ENCODE measurements at regions not wholly inside any gene's neighbourhood (a gene's known extent, or its start where the extent isn't known, plus 50 kb on each side); places are given as distances from the start of the nearest gene placed in this dataset.

GRCh38 chr4:35252866-35253265 lies 991.4 kb downstream of the ARAP2 start:
- CTCF ChIA-PET = no interaction called here

GRCh38 chr4:35253331-35253730 lies 991.0 kb downstream of the ARAP2 start:
- CTCF ChIA-PET = no interaction called here
- BruUV-seq (replicated peaks) = no TSS peak
- Mint-ChIP-seq H3K27me3 (ENCODE audit: unreplicated experiment) (no peaks in the 10 kb centered on the region), H3K36me3 (ENCODE audit: insufficient read depth, unreplicated experiment) (no peaks in the 10 kb centered on the region), H3K9me3 (ENCODE audit: low read depth, unreplicated experiment) (peaks cover 8% of the 10 kb centered on the region), H3K4me1 (ENCODE audit: low read depth, unreplicated experiment) (no peaks in the 10 kb centered on the region), H3K27ac (ENCODE audit: unreplicated experiment) (no peak overlapping the region), H3K4me3 (ENCODE audit: low read depth, unreplicated experiment) (no peak overlapping the region)
- DNase-seq = no peak
- intact Hi-C loops (cut with micrococcal nuclease; ENCODE audit: unreplicated experiment) = no loop called here
- TF ChIP-seq CTCF (IDR thresholded peaks at IDR 0.05; ENCODE audit: unreplicated experiment) = no peak

More at GRCh38 chr4:35252866-35253265, 991.4 kb downstream of the ARAP2 start:
- H3K36me3 Mint-ChIP-seq (ENCODE audit: insufficient read depth, unreplicated experiment) = no peaks in the 10 kb centered on the region
- H3K4me3 Mint-ChIP-seq (ENCODE audit: low read depth, unreplicated experiment) = no peak overlapping the region
- intact Hi-C loops (cut with micrococcal nuclease; ENCODE audit: unreplicated experiment) = no loop called here
- BruUV-seq (replicated peaks) = no TSS peak
- DNase-seq = no peak
- no peaks in the 10 kb centered on the region for H3K4me1 Mint-ChIP-seq (ENCODE audit: low read depth, unreplicated experiment)
- no peak overlapping the region for H3K27ac Mint-ChIP-seq (ENCODE audit: unreplicated experiment)
- no peaks in the 10 kb centered on the region for H3K27me3 Mint-ChIP-seq (ENCODE audit: unreplicated experiment)
- TF ChIP-seq CTCF (IDR thresholded peaks at IDR 0.05; ENCODE audit: unreplicated experiment) = no peak
- H3K9me3 Mint-ChIP-seq (ENCODE audit: low read depth, unreplicated experiment) = peaks cover 8% of the 10 kb centered on the region

- H3K9me3 Mint-ChIP-seq (ENCODE audit: low read depth, unreplicated experiment) = peaks cover 4% of the 10 kb centered on the region
- H3K36me3 Mint-ChIP-seq (ENCODE audit: insufficient read depth, unreplicated experiment) = no peaks in the 10 kb centered on the region
- CTCF ChIA-PET = no interaction called here
- no peaks in the 10 kb centered on the region for H3K4me1 Mint-ChIP-seq (ENCODE audit: low read depth, unreplicated experiment)
- no peak overlapping the region for H3K27ac Mint-ChIP-seq (ENCODE audit: unreplicated experiment)
- H3K27me3 Mint-ChIP-seq (ENCODE audit: unreplicated experiment) = no peaks in the 10 kb centered on the region
- BruUV-seq (replicated peaks) = no TSS peak
- TF ChIP-seq CTCF (IDR thresholded peaks at IDR 0.05; ENCODE audit: unreplicated experiment) = no peak
- intact Hi-C loops (cut with micrococcal nuclease; ENCODE audit: unreplicated experiment) = no loop called here
- DNase-seq = no peak
- no peak overlapping the region for H3K4me3 Mint-ChIP-seq (ENCODE audit: low read depth, unreplicated experiment)
These were observed 957.9 kb downstream of the ARAP2 start for GRCh38 chr4:35286434-35286833.

GRCh38 chr4:35300996-35301774 lies 943.1 kb downstream of the ARAP2 start:
- H3K4me3 Mint-ChIP-seq (ENCODE audit: low read depth, unreplicated experiment) = no peak overlapping the region
- DNase-seq = no peak
- BruUV-seq (replicated peaks) = no TSS peak
- H3K27ac Mint-ChIP-seq (ENCODE audit: unreplicated experiment) = no peak overlapping the region
- CTCF ChIA-PET = no interaction called here
- no peaks in the 10 kb centered on the region for H3K27me3 Mint-ChIP-seq (ENCODE audit: unreplicated experiment)
- TF ChIP-seq CTCF (IDR thresholded peaks at IDR 0.05; ENCODE audit: unreplicated experiment) = no peak
- peaks cover 7% of the 10 kb centered on the region for H3K9me3 Mint-ChIP-seq (ENCODE audit: low read depth, unreplicated experiment)
- H3K4me1 Mint-ChIP-seq (ENCODE audit: low read depth, unreplicated experiment) = no peaks in the 10 kb centered on the region
- no peaks in the 10 kb centered on the region for H3K36me3 Mint-ChIP-seq (ENCODE audit: insufficient read depth, unreplicated experiment)
- intact Hi-C loops (cut with micrococcal nuclease; ENCODE audit: unreplicated experiment) = no loop called here

Measured in Calu3 (cell line).